Left lung (tissue), 4 donors: ENCODE measurements at regions not wholly inside any gene's neighbourhood (a gene's known extent, or its start where the extent isn't known, plus 50 kb on each side); places are given as distances from the start of the nearest gene placed in this dataset.

ENCODE experiments used
- ATAC-seq: fragments of 200-7000 bp; cut with Tn5 transposase; one replicate; pipeline ENCODE4 v1.9.1; 2020; ENCODE audit warnings: moderate library complexity
- DNase-seq, 4 donors: peaks; one replicate each; pipeline ENCODE4 v3.0.0-alpha.2; 2013 to 2020
- H3K27ac ChIP-seq, 2 donors: fragments of 200-600 bp; sonication (generic) in 1 of 2; one replicate each; pipeline versions ENCODE4 v1.5.0 to v1.8.0; 2020 to 2021
- H3K27me3 ChIP-seq, 2 donors: fragments of 200-600 bp; sonication (generic) in 1 of 2; one replicate each; pipeline versions ENCODE4 v1.5.0 to v1.8.0; 2020 to 2021
- H3K36me3 ChIP-seq, 2 donors: fragments of 200-600 bp; sonication (generic) in 1 of 2; one replicate each; pipeline versions ENCODE4 v1.5.0 to v1.8.0; 2020 to 2021
- H3K4me1 ChIP-seq, 2 donors: fragments of 200-600 bp; one replicate each; pipeline ENCODE4 v1.8.0; 2021
- H3K4me3 ChIP-seq, 2 donors: fragments of 200-600 bp; sonication (generic) in 1 of 2; one replicate each; pipeline versions ENCODE4 v1.5.0 to v1.8.0; 2020 to 2021; ENCODE audit warnings: mild to moderate bottlenecking in 1 of 2
- H3K9me3 ChIP-seq, 2 donors: fragments of 200-600 bp; sonication (generic) in 1 of 2; one replicate each; pipeline versions ENCODE4 v1.5.0 to v1.8.0; 2020 to 2021
- intact Hi-C, 2 donors: fragments of 100-400 bp; cut with DNase I; formaldehyde crosslinking; loops; one replicate each; pipeline versions ENCODE4 v1.11.2 to v1.14.2; 2022
- TF ChIP-seq, protein P1 (sequence below), 2 donors: fragments of 200-600 bp; sonication (generic) in 1 of 2; IDR thresholded peaks; one replicate each; pipeline versions ENCODE4 v1.5.0 to v1.8.0; 2021; ENCODE audit warnings: antibody characterized with exemption in 2 of 2
- donor health status: DM: no; HTN: yes; CAD: no.
- donor health status: DM: no; HTN: no; CAD: no.

DNA sequence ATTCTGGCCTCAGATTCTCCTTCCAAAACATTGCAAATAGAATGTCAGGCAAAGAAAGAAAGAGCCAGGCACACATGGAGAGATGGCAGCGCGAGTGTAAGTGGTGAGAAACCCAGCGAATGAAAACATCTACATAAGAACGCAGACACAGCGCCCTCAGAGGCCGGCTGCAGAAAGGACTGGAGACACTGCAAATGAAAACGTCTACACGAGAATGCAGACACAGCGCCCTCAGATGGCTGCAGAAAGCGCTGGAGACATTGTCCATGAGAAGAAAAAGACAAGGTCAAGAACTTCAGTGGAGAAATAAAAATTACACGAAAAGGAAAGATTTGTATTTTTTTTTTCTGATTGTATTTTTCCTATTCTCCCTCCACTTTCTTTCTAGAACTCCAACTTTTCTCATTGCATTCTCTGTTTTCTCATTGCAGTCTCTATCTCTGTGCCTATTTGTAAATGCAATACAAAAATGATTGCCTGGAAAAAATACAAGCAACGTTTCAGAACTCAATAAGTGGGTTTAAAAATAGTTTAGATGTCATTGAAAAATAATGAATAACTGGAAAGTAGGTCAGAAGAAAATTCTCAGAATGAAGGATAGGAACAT is 117.9 kb upstream of the LPCAT1 start:
- DNase-seq (peak; percentile 67 to 84 (median 82)), ATAC-seq (peak; percentile 90)
- H3K27me3 ChIP-seq, result peaks cover 27 to 61% of the 10 kb centered on the region in 2 donors
- H3K4me3 ChIP-seq, result no peak overlapping the region
- H3K36me3 ChIP-seq, result no peaks in the 10 kb centered on the region
- no peaks in the 10 kb centered on the region for H3K9me3 ChIP-seq
- no peak overlapping the region for H3K27ac ChIP-seq
- TF ChIP-seq, protein P1, sequence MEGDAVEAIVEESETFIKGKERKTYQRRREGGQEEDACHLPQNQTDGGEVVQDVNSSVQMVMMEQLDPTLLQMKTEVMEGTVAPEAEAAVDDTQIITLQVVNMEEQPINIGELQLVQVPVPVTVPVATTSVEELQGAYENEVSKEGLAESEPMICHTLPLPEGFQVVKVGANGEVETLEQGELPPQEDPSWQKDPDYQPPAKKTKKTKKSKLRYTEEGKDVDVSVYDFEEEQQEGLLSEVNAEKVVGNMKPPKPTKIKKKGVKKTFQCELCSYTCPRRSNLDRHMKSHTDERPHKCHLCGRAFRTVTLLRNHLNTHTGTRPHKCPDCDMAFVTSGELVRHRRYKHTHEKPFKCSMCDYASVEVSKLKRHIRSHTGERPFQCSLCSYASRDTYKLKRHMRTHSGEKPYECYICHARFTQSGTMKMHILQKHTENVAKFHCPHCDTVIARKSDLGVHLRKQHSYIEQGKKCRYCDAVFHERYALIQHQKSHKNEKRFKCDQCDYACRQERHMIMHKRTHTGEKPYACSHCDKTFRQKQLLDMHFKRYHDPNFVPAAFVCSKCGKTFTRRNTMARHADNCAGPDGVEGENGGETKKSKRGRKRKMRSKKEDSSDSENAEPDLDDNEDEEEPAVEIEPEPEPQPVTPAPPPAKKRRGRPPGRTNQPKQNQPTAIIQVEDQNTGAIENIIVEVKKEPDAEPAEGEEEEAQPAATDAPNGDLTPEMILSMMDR (IDR thresholded peaks at IDR 0.05), result peak; percentile 68 to 79
- intact Hi-C loops, result loop anchor here in 1 of 2 donors (5.0 kb wide), 1 partner anchor 474 kb away; no protein-coding TSS in a partner anchor
- H3K4me1 ChIP-seq, result peaks cover 4 to 5% of the 10 kb centered on the region in 2 donors

DNA sequence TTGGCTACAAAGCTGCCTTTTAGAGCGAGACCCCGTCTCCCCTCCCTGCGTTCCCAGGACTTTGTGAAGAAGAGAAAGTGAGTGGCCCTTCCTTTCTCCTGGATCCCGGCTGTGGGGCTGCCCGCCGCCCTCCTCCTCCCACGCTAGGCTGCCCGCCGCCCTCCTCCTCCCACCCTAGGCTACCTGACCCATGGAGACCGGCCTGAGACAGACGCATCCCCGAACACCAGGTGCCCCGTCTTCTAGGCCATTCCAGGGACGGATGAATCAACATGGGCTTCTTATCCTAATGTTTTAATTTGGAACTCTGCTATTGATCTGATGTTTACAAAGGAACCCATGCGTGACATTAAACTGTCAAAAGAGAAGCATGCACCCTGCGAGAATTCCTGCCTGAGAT is 117.3 kb upstream of the LPCAT1 start:
- Histone ChIP-seq H3K4me1 (peaks cover 4 to 5% of the 10 kb centered on the region in 2 donors), H3K9me3 (no peaks in the 10 kb centered on the region), H3K4me3 (no peak overlapping the region), H3K27me3 (peaks cover 27 to 67% of the 10 kb centered on the region in 2 donors), H3K36me3 (no peaks in the 10 kb centered on the region), H3K27ac (no peak overlapping the region)
- TF ChIP-seq, protein P1 (IDR thresholded peaks at IDR 0.05), result no peak
- ATAC-seq, result no peak
- DNase-seq, result peak in 1 of 4 donors; percentile 55
- intact Hi-C loops, result loop anchor here in 1 of 2 donors (5.0 kb wide), 1 partner anchor 474 kb away; no protein-coding TSS in a partner anchor

DNA sequence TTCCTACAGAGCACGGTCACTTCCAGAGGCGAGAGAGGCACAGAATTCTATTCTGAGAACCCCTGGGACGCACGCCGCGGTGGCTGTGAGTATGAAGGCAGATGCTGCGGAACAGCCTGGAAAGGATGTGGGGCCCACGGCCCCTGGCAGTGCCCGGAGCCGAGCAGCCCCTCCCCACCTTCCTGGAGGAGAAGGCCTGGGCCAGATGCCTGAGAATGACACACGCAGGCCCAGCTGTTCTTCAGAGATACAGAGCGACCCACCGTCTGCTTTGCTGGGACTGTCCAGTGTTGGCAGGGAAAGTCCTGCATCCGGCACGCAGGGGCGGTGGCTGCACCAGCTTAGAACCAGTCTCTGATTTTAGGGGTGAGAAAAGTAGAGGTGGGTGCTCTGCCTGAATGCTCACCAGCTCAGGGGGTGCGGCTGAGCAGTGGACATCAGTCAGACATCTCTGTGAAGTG is 116.7 kb upstream of the LPCAT1 start:
- TF ChIP-seq, protein P1 (IDR thresholded peaks at IDR 0.05), result no peak
- intact Hi-C loops, result loop anchor here in 1 of 2 donors (5.0 kb wide), 1 partner anchor 473 kb away; no protein-coding TSS in a partner anchor
- peak in 1 of 4 donors; percentile 63 for DNase-seq

DNA sequence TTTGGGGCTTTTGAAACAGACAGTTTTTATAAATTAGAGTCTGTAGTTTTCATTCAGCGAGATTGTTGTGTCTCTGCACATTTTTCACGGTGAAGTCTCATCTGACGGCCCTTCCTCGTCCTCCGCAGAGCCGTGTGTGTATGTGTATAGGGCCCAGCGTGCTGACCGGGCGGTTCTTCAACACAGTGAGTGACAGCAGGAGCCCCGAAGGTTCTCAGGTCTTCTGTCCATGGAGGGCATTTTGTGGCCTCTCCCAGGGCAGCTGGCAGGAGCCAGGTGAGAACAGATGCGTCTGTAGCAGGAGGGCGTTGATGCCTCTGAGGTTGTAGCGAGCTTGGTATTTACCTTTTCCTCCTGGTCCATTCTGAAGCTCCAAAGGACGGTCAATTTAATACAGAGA is 116.0 kb upstream of the LPCAT1 start:
- TF ChIP-seq, protein P1 (IDR thresholded peaks at IDR 0.05), result no peak
- Histone ChIP-seq H3K9me3 (no peaks in the 10 kb centered on the region), H3K27me3 (peaks cover 22 to 64% of the 10 kb centered on the region in 2 donors), H3K27ac (no peak overlapping the region), H3K36me3 (no peaks in the 10 kb centered on the region), H3K4me1 (peaks cover 0 to 1% of the 10 kb centered on the region in 2 donors), H3K4me3 (no peak overlapping the region)
- peak in 1 of 4 donors; percentile 50 for DNase-seq
- no peak for ATAC-seq
- intact Hi-C loops, result loop anchor here in 1 of 2 donors (5.0 kb wide), 1 partner anchor 472 kb away; no protein-coding TSS in a partner anchor

More for the DNA sequence above, 116.7 kb upstream of the LPCAT1 start:
- H3K27me3 ChIP-seq, result peaks cover 27 to 64% of the 10 kb centered on the region in 2 donors
- no peak overlapping the region for H3K4me3 ChIP-seq
- H3K36me3 ChIP-seq, result no peaks in the 10 kb centered on the region
- H3K27ac ChIP-seq, result no peak overlapping the region
- H3K9me3 ChIP-seq, result no peaks in the 10 kb centered on the region
- no peak for ATAC-seq
- peaks cover 4 to 5% of the 10 kb centered on the region in 2 donors for H3K4me1 ChIP-seq

DNA sequence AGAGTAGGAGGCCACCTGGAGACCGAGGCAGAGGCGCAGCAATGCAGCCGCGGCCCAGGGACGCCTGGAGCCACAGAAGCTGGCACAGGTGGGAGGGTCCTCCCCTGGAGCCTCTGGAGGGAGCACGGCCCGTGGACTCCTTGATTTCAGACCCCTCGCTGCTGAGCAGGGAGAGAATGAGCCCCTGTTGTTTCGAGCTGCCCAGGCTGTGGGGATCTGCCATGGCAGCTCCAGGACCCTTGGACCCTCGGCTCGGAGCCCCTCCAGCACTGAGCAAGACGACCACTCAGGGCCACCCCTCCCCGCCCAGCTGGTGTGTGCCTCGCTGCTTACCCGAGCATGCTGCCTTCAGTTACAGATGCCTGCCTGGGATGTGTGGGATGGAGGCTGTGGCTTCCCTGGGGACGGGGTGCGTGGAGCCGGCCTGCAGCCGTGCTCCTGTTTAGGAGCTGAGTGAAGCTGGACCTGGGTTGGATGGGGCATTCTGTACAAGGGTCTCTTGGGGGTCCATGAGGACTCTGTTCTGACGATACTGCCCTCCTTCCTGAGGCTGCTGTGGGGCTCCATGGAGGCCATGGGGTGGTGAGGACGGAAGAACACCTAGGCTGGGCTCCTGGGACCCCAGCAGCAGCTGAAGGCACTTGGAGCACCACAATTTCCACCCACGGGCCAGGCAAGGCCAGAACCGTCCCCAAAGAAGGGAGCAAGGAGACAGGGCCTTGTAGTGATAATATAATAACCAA is 115.1 kb upstream of the LPCAT1 start:
- no peak for ATAC-seq
- Histone ChIP-seq H3K27me3 (peaks cover 16 to 64% of the 10 kb centered on the region in 2 donors), H3K9me3 (no peaks in the 10 kb centered on the region), H3K27ac (no peak overlapping the region), H3K4me3 (no peak overlapping the region), H3K4me1 (peaks cover 0 to 10% of the 10 kb centered on the region in 2 donors), H3K36me3 (no peaks in the 10 kb centered on the region)
- intact Hi-C loops, result no loop called here
- DNase-seq, result peak in 1 of 4 donors; percentile 73
- TF ChIP-seq, protein P1 (IDR thresholded peaks at IDR 0.05), result no peak
